ENCODE measurements at regions not wholly inside any gene's neighbourhood (a gene's known extent, or its start where the extent isn't known, plus 50 kb on each side); places are given as distances from the start of the nearest gene placed in this dataset.
"Not testable (repeated sequence)": the region's sequence is repeated elsewhere in the genome, so short reads cannot be mapped to it uniquely, and the experiment has no call there.

DNA sequence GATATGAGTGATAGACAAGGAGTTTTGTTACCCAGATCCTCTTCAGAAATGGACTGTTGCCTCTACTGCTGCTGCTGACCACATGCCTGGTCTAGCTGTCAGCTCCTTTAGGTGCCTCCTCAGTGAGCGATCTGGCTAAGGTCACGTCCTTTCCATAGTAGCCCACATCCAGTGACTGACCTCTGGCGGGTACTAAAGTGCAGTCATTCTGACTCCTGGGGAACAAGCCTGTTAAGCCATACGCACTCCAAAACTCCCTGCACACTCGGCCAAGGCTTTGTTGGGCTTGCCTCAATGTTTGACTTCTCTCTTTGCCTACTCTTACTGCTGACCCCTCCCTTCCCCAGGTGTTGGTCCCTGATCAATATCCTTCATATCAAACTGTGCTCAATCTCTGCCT is 685.2 kb downstream of the IRS1 start:
- TF ChIP-seq POU2F2 (IDR thresholded peaks at IDR 0.05; ENCODE audit: low read depth, low read length) (no peak), TAF1 (IDR thresholded peaks at IDR 0.05; ENCODE audit: low read depth, low read length) (no peak), POLR2AphosphoS5 (IDR thresholded peaks at IDR 0.05; ENCODE audit: low read depth, low read length) (no peak), SPI1 (IDR thresholded peaks at IDR 0.05; ENCODE audit: low read depth, low read length) (no peak), PAX5 (IDR thresholded peaks at IDR 0.05; ENCODE audit: insufficient read depth, low read length, severe bottlenecking) (no peak)
- FAIRE-seq, result no peak
- no peak for DNase-seq (ENCODE audit: insufficient read length, low spot score)

DNA sequence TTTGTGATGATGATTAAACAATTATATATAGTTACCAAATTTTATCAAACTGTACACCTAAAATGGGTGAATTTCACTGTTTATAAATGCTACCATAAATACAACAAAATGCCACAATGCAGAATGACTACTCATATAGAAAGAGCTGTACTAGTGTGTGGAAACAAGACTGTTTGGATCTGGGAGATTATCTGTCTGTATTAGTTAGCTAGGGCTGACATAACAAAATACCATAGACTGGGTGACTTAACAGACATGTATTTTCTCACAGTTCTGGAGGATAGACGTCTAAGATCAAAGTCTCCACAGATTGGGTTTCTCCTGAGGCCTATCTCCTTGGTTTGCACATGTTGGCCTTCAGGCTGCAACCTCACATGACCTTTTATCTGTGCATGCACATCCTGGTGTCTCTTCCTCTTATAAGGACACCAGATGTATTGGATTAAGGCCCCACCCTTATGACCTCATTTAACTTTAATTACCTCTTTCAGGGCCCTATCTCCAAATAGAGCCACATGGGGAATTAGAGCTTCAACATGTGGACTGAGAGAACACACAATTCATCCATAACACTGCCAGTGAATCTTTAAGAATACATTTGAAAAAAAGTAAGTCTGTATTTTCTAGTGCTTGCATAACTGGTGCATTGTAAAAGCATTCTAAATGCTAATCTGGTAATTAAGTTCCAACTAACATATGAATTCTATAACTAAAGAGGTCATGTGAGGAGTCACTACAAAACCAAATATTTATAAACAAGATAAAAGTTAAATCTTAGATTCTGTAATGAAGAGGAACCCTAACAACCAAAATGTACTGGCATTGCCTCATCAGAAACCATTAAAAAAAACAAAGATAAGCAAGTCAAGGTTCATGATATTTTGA is 699.6 kb downstream of the NYAP2 start:
- DNase-seq (ENCODE audit: insufficient read length, low spot score) (no peak), FAIRE-seq (no peak)
- TF ChIP-seq TAF1 (IDR thresholded peaks at IDR 0.05; ENCODE audit: low read depth, low read length), result no peak
- no peak for TF ChIP-seq POLR2A (IDR thresholded peaks at IDR 0.05; ENCODE audit: low read depth, low read length)

DNA sequence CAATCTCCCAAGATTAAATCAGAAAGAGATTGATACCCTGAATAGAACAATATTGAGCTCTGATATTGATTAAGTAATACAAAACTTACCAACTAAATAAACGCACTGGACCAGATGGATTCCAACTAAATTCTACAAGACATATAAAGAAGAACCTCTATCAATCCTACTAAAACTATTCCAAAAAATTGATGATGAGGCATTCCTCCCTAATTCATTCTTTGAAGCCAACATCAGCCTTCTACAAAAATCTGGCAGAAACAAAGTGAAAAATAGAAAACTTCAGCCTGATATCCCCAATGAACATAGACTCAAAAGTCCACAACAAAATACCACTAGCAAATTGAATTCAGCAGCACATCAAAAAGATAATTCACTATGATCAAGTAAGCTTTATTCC is 695.5 kb downstream of the NYAP2 start:
- FAIRE-seq, result no peak
- TF ChIP-seq SPI1 (IDR thresholded peaks at IDR 0.05; ENCODE audit: low read depth, low read length), result no peak
- TF ChIP-seq POU2F2 (IDR thresholded peaks at IDR 0.05; ENCODE audit: low read depth, low read length), result no peak
- TF ChIP-seq POLR2AphosphoS5 (IDR thresholded peaks at IDR 0.05; ENCODE audit: low read depth, low read length), result no peak
- no peak for TF ChIP-seq POLR2A (IDR thresholded peaks at IDR 0.05; ENCODE audit: low read depth, low read length)
- no peak for TF ChIP-seq PAX5 (IDR thresholded peaks at IDR 0.05; ENCODE audit: insufficient read depth, low read length, severe bottlenecking)
- no peak for TF ChIP-seq TAF1 (IDR thresholded peaks at IDR 0.05; ENCODE audit: low read depth, low read length)
- no peak for DNase-seq (ENCODE audit: insufficient read length, low spot score)

DNA sequence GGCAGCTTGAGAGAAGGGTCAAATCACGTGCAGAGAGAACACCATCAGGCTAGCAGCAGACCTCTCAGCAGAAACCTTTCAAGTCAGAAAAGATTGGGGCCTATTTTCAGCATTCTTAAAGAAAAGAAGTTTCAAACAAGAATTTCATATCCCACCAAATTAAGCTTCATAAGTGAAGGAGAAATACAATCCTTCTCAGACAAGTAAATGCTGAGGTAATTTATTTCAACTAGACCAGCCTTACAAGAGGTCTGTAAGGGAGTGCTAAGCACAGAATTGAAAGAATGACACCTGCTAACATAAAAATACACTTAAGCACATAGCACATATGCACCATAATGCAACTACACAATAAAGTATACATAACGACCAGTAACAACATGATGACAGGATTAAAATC is 693.9 kb downstream of the NYAP2 start:
- FAIRE-seq (no peak), DNase-seq (ENCODE audit: insufficient read length, low spot score) (no peak)
- TF ChIP-seq POLR2AphosphoS5 (IDR thresholded peaks at IDR 0.05; ENCODE audit: low read depth, low read length) (no peak), PAX5 (IDR thresholded peaks at IDR 0.05; ENCODE audit: insufficient read depth, low read length, severe bottlenecking) (no peak)

DNA sequence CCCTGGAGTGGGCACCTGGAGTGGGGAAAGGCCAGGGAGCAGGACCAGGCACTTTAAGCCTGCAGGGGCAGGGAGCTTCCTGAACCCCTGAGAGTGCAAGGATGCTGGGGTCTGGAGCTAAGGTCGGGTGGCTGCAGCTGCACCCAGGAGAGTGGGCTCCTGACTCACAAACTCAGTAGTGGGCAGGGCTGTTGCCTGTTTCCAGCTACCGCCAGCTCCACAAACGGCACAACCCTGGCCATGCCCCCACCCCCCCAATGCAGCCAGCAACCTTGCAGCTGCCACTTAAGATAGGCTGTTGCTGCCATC is 688.8 kb downstream of the NYAP2 start:
- TF ChIP-seq PAX5 (IDR thresholded peaks at IDR 0.05; ENCODE audit: insufficient read depth, low read length, severe bottlenecking) (no peak), TAF1 (IDR thresholded peaks at IDR 0.05; ENCODE audit: low read depth, low read length) (no peak), POLR2AphosphoS5 (IDR thresholded peaks at IDR 0.05; ENCODE audit: low read depth, low read length) (no peak), SPI1 (IDR thresholded peaks at IDR 0.05; ENCODE audit: low read depth, low read length) (no peak), POLR2A (IDR thresholded peaks at IDR 0.05; ENCODE audit: low read depth, low read length) (no peak), POU2F2 (IDR thresholded peaks at IDR 0.05; ENCODE audit: low read depth, low read length) (no peak)
- no peak for FAIRE-seq

DNA sequence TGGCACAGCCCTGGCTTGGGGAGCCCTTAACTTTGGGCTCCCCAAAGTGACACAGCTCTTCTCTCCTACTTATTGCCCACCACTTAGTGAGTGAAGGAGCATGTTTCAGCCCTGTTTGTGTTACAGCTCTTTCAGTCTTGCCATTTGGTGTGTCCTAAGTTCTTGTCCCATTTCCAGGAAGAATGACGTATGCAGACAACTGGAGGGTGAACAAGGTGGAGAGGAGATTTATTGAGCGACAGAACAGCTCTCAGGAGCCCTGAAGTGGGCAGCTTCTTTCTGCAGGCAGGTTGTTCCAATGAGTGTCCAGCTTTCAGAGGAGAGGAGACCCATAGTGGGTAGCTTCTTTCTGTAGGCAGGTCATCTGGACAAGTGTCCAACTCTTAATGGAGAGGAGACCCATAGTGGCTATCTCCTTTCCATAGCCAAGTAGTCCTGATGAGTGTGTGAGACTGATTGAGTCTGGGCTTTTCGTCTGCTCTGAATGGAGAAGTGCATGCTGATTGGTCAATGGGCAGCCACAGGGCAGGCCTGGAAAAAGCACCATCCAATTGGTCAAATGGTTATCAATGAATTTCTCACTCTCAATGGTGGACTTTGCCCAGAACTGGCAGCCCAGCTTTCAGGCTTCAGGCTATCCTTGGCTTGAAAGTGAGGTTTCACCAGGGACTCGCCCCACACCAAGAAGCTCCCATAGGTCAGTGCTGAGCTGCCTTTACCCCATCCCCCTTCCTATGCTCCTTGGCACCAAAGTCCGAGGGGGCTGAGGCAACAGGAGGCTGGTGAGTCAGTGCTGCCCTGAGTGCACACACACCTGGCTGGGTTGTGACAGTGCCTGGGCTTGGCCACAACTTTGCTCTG is 688.2 kb downstream of the NYAP2 start:
- TF ChIP-seq POU2F2 (IDR thresholded peaks at IDR 0.05; ENCODE audit: low read depth, low read length) (no peak), SPI1 (IDR thresholded peaks at IDR 0.05; ENCODE audit: low read depth, low read length) (no peak), TAF1 (IDR thresholded peaks at IDR 0.05; ENCODE audit: low read depth, low read length) (no peak), PAX5 (IDR thresholded peaks at IDR 0.05; ENCODE audit: insufficient read depth, low read length, severe bottlenecking) (no peak), POLR2AphosphoS5 (IDR thresholded peaks at IDR 0.05; ENCODE audit: low read depth, low read length) (no peak), POLR2A (IDR thresholded peaks at IDR 0.05; ENCODE audit: low read depth, low read length) (no peak)
- DNase-seq (ENCODE audit: insufficient read length, low spot score) (no peak), FAIRE-seq (no peak)

More for the DNA sequence above, 688.8 kb downstream of the NYAP2 start:
- no peak for DNase-seq (ENCODE audit: insufficient read length, low spot score)

DNA sequence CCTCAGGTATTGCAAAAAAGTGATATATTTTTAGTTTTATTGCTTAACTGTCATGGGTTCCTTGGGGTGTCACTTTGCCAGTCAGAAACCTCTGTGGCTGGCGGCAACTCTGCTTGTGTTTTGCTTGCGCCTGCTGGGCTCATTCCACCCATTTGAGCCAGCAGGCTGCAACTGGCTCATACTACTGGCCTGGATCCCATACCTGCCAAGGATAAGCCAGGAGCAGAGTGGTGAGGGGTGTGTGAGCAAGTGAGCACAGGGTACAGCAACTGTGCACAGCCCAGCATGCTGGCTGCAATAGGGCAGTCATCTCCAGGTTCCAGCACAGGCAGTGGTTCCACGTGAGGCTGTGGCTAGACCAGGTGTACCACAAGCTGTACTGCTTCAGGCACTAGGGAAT is 687.5 kb downstream of the NYAP2 start:
- DNase-seq (ENCODE audit: insufficient read length, low spot score) (no peak), FAIRE-seq (no peak)
- no peak for TF ChIP-seq POLR2A (IDR thresholded peaks at IDR 0.05; ENCODE audit: low read depth, low read length)

DNA sequence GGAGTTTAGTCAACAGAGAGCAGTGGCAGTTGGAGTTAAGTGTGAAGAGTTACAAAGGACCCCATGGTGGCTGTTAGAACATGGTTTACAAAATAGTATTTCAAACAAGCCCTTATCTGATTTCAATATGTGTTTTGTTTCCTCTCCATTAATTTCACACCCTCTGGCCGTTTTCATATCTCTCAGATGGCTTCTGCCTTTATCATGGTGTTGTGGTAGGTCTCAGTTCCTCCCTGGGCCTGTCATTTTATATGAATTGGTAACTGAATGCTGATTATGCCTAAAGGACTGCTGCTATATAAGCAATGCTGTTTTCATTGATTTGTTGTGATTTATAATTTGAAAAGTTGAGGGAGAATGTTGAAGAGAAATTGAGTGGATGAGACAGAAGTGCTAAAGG is 686.7 kb downstream of the NYAP2 start:
- no peak for DNase-seq (ENCODE audit: insufficient read length, low spot score)
- TF ChIP-seq PAX5 (IDR thresholded peaks at IDR 0.05; ENCODE audit: insufficient read depth, low read length, severe bottlenecking) (no peak), POU2F2 (IDR thresholded peaks at IDR 0.05; ENCODE audit: low read depth, low read length) (no peak), POLR2A (IDR thresholded peaks at IDR 0.05; ENCODE audit: low read depth, low read length) (no peak), POLR2AphosphoS5 (IDR thresholded peaks at IDR 0.05; ENCODE audit: low read depth, low read length) (no peak), TAF1 (IDR thresholded peaks at IDR 0.05; ENCODE audit: low read depth, low read length) (no peak)
- no peak for FAIRE-seq

DNA sequence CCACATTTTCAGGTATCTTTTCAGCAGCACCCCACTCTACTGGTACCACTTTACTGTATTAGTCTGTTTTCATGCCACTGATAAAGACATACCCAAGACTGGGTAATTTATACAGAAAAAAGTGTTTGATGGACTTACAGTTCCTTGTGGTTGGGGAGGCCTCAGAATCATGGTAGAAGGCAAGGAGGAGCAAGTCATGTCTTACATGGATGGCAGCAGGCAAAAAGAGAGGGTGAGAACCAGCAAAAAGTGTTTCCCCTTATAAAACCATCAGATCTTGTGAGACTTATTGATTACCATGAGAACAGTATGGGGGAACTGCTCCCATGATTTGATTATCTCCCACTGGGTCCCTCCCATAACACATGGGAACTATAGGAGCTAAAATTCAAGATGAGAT is 685.9 kb downstream of the NYAP2 start:
- DNase-seq (ENCODE audit: insufficient read length, low spot score); FAIRE-seq: not testable (repeated sequence)

DNA sequence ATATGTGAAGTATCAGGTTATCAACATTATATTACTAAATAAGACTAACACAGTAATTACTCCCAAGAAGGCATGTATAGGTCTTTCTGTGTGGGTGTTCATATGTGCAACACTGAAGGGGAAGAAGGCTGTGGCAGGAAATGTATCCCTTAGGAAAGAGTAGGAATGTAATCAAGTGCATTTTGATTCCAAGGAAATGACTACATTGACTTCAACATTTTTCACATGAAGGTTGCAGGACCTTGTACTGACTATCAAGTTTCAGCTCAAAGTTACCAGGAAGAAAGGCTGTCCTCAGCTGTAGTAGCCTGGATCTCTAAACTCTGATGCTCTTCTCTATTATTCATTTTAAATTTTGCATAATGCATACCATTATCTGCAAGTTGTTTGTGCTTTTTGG is 680.8 kb downstream of the NYAP2 start:
- TF ChIP-seq TAF1 (IDR thresholded peaks at IDR 0.05; ENCODE audit: low read depth, low read length) (no peak), PAX5 (IDR thresholded peaks at IDR 0.05; ENCODE audit: insufficient read depth, low read length, severe bottlenecking) (no peak), POU2F2 (IDR thresholded peaks at IDR 0.05; ENCODE audit: low read depth, low read length) (no peak), SPI1 (IDR thresholded peaks at IDR 0.05; ENCODE audit: low read depth, low read length) (no peak), POLR2A (IDR thresholded peaks at IDR 0.05; ENCODE audit: low read depth, low read length) (no peak), POLR2AphosphoS5 (IDR thresholded peaks at IDR 0.05; ENCODE audit: low read depth, low read length) (no peak)
- DNase-seq (ENCODE audit: insufficient read length, low spot score) (no peak), FAIRE-seq (no peak)
